Esophagus squamous epithelium (tissue), 4 donors: ENCODE measurements at regions not wholly inside any gene's neighbourhood (a gene's known extent, or its start where the extent isn't known, plus 50 kb on each side); places are given as distances from the start of the nearest gene placed in this dataset.

ENCODE experiments used
- CTCF ChIP-seq, 6 experiments: fragments of 450-650 bp in 4 of 6; fragments of 200-600 bp in 2 of 6; sonication (generic) in 2 of 6; IDR thresholded peaks; one replicate each; pipeline ENCODE4 v1.5.1; 2016 to 2019; ENCODE audit warnings: antibody characterized with exemption in 6 of 6, mild to moderate bottlenecking in 4 of 6, moderate library complexity in 4 of 6
- POLR2A ChIP-seq, 4 donors: fragments of 450-650 bp; IDR thresholded peaks; one replicate each; pipeline ENCODE4 v1.6.1; 2017; ENCODE audit warnings: antibody characterized with exemption in 4 of 4, mild to moderate bottlenecking in 4 of 4, moderate library complexity in 3 of 4

DNA sequence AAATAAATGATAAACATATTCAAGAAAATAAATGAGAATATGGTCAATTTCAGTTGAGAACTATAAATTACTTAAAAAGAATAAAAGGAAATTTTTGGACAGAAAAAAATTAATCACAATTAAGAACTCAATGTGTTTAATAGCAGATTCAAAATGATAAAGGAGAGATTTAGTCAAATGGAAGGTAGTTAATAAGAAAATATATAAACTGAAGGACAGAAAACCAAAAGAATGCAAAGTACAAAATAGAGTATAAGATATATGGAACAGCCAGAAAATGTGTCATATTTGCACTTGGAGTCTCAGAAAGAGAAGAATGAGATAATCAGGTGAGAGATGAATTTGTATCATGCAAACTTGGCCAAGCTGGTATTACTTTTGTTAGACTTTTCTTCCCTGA, 201.8 kb upstream of the ARID1B start:
- TF ChIP-seq CTCF (IDR thresholded peaks at IDR 0.05), result no peak
- no peak for TF ChIP-seq POLR2A (IDR thresholded peaks at IDR 0.05)
